Keratinocyte (primary cell): ENCODE measurements at regions not wholly inside any gene's neighbourhood (a gene's known extent, or its start where the extent isn't known, plus 50 kb on each side); places are given as distances from the start of the nearest gene placed in this dataset.

Experiments used
- DNase-seq: peaks from one replicate; pipeline ENCODE4 v3.0.0-alpha.2; 2011; ENCODE audit warnings: low read depth, missing footprints, low spot score
- FAIRE-seq: peaks from 2 replicates; lab custom pipeline; 2011; peaks lifted over from hg19 to GRCh38; lab: Jason Lieb, UNC
- H2AFZ ChIP-seq: 2 replicates; pipeline ENCODE4 v1.6.0; 2012; ENCODE audit warnings: low read length, control low read depth, inconsistent platforms; ENCODE audit not compliant: control insufficient read depth
- H3K27ac ChIP-seq: 2 replicates; pipeline ENCODE4 v1.5.1; 2011; ENCODE audit warnings: low read length; ENCODE audit not compliant: control insufficient read depth, insufficient read depth
- H3K27me3 ChIP-seq: 3 replicates; pipeline ENCODE4 v1.6.0; 2011; ENCODE audit warnings: low read length; ENCODE audit not compliant: control insufficient read depth, insufficient read depth; ENCODE audit errors: extremely low read depth
- H3K36me3 ChIP-seq, 2 experiments: 2 replicates in 1 of 2; 3 replicates in 1 of 2; pipeline ENCODE4 v1.5.1; 2011; ENCODE audit warnings: low read length in 2 of 2, mild to moderate bottlenecking in 1 of 2; ENCODE audit not compliant: control insufficient read depth in 2 of 2, insufficient read depth in 2 of 2; ENCODE audit errors: extremely low read depth in 1 of 2
- H3K4me1 ChIP-seq: 3 replicates; pipeline ENCODE4 v1.5.1; 2011; ENCODE audit warnings: low read length; ENCODE audit not compliant: control insufficient read depth, insufficient read depth; ENCODE audit errors: extremely low read depth
- H3K4me2 ChIP-seq: 3 replicates; pipeline ENCODE4 v1.6.0; 2011; ENCODE audit warnings: low read depth, low read length; ENCODE audit not compliant: control insufficient read depth, insufficient read depth; ENCODE audit errors: extremely low read depth
- H3K4me3 ChIP-seq, 3 experiments: fragments of 200-600 bp in 1 of 3; sonication (generic) in 1 of 3; 2 replicates in 2 of 3; 3 replicates in 1 of 3; pipeline ENCODE4 v1.5.1; 2011 to 2016; ENCODE audit warnings: low read length in 3 of 3, mild to moderate bottlenecking in 3 of 3, control low read depth in 2 of 3, inconsistent platforms in 1 of 3, low read depth in 1 of 3, mixed read lengths in 1 of 3, mixed run types in 1 of 3, moderate library complexity in 1 of 3; ENCODE audit not compliant: control insufficient read depth in 2 of 3, insufficient read depth in 2 of 3; ENCODE audit errors: extremely low read depth in 1 of 3
- H3K79me2 ChIP-seq: 2 replicates; pipeline ENCODE4 v1.6.0; 2012; ENCODE audit warnings: low read length; ENCODE audit not compliant: control insufficient read depth, insufficient read depth
- H3K9ac ChIP-seq: 3 replicates; pipeline ENCODE4 v1.6.0; 2011; ENCODE audit warnings: low read length; ENCODE audit not compliant: control insufficient read depth, insufficient read depth; ENCODE audit errors: extremely low read depth
- H3K9me1 ChIP-seq: 3 replicates; pipeline ENCODE4 v1.6.0; 2011; ENCODE audit warnings: low read length; ENCODE audit not compliant: control insufficient read depth, insufficient read depth; ENCODE audit errors: extremely low read depth
- H3K9me3 ChIP-seq: 2 replicates; pipeline ENCODE4 v1.5.1; 2012; ENCODE audit warnings: low read depth, low read length; ENCODE audit not compliant: control insufficient read depth
- H4K20me1 ChIP-seq: 3 replicates; pipeline ENCODE4 v1.6.0; 2011; ENCODE audit warnings: low read length; ENCODE audit not compliant: control insufficient read depth, insufficient read depth; ENCODE audit errors: extremely low read depth
- CTCF ChIP-seq, 3 experiments: IDR thresholded peaks in 1 of 3; conservative IDR thresholded peaks in 1 of 3; optimal IDR thresholded peaks in 1 of 3; 2 replicates in 2 of 3; 3 replicates in 1 of 3; pipeline versions ENCODE3 to v1.5.1; 2011; ENCODE audit warnings: low read length in 3 of 3, mild to moderate bottlenecking in 3 of 3, moderate library complexity in 2 of 3, control low read depth in 1 of 3, inconsistent platforms in 1 of 3; ENCODE audit not compliant: insufficient read depth in 2 of 3; ENCODE audit errors: extremely low read depth in 1 of 3
- EZH2 ChIP-seq: IDR thresholded peaks from one replicate; pipeline ENCODE4 v1.6.1; 2012; ENCODE audit warnings: inconsistent platforms, mild to moderate bottlenecking, low read length, moderate library complexity
- dilution Hi-C: fragments of 300-500 bp; cut with MboI; formaldehyde crosslinking; loops from one replicate; pipeline ENCODE4 v1.7.0; 2020; ENCODE audit warnings: low sequenced_read_pairs; ENCODE audit not compliant: extremely low pct_ligation_motif_present

- H3K4me3 ChIP-seq, result no peak overlapping the region
- no peaks in the 10 kb centered on the region for H3K79me2 ChIP-seq
- TF ChIP-seq EZH2 (no peak), CTCF (optimal IDR thresholded peaks at IDR 0.05 in 1 of 3, IDR thresholded peaks at IDR 0.05 in 1 of 3, conservative IDR thresholded peaks at IDR 0.05 in 1 of 3; ENCODE audit: extremely low read depth in 1 of 3, insufficient read depth in 2 of 3, low read length in 3 of 3) (no peak)
- no peaks in the 10 kb centered on the region for H3K36me3 ChIP-seq
- no peak for FAIRE-seq
- no peak overlapping the region for H3K4me2 ChIP-seq
- no peaks in the 10 kb centered on the region for H3K9me1 ChIP-seq
- dilution Hi-C loops, result no loop called here
- H3K4me1 ChIP-seq, result no peaks in the 10 kb centered on the region
- no peak overlapping the region for H3K27ac ChIP-seq
- no peaks in the 10 kb centered on the region for H4K20me1 ChIP-seq
- no peak for DNase-seq
- H3K9me3 ChIP-seq, result no peaks in the 10 kb centered on the region
- no peaks in the 10 kb centered on the region for H3K27me3 ChIP-seq
- H3K9ac ChIP-seq, result no peak overlapping the region
- no peak overlapping the region for H2AFZ ChIP-seq
Observed at GRCh38 chr2:190127651-190128050, 65.1 kb upstream of the MSTN start.

DNA sequence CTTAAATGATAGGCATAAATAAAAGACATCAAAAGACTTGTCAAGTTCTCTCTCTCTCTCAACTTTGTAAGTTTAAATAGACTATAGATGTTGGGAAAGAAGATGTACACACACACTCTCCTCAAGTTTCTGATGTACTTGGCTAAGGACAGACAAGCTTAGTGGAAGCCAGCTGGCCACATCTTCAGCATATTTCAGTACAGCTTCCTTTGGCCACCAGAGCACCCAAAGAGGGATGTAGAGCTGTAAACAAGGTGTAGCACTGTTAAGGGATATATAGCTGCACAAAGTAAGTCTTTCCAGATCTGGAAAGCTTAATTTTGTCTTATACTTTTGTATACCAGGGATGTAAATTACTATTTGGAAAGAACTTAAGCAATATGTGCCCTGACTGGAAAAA, 64.3 kb upstream of the MSTN start:
- Histone ChIP-seq H4K20me1 (no peaks in the 10 kb centered on the region), H3K79me2 (no peaks in the 10 kb centered on the region), H3K9me3 (no peaks in the 10 kb centered on the region), H3K4me2 (no peak overlapping the region), H3K4me1 (no peaks in the 10 kb centered on the region), H3K9ac (no peak overlapping the region), H3K4me3 (no peak overlapping the region), H3K27ac (no peak overlapping the region), H2AFZ (no peak overlapping the region), H3K9me1 (no peaks in the 10 kb centered on the region), H3K27me3 (no peaks in the 10 kb centered on the region), H3K36me3 (no peaks in the 10 kb centered on the region)
- dilution Hi-C loops, result no loop called here
- DNase-seq, result no peak
- TF ChIP-seq CTCF (optimal IDR thresholded peaks at IDR 0.05 in 1 of 3, IDR thresholded peaks at IDR 0.05 in 1 of 3, conservative IDR thresholded peaks at IDR 0.05 in 1 of 3; ENCODE audit: extremely low read depth in 1 of 3, insufficient read depth in 2 of 3, low read length in 3 of 3), result no peak
- no peak for TF ChIP-seq EZH2
- FAIRE-seq, result no peak
